Fibroblast of the conjunctiva (primary cell): ENCODE measurements at regions not wholly inside any gene's neighbourhood (a gene's known extent, or its start where the extent isn't known, plus 50 kb on each side); places are given as distances from the start of the nearest gene placed in this dataset.
A peak's percentile ranks its signal among the peaks of the same experiment; 100 is the strongest.

ENCODE experiments used
- DNase-seq: peaks from one replicate; pipeline ENCODE4 v3.0.0-alpha.2; 2010; ENCODE audit warnings: low read depth

DNA sequence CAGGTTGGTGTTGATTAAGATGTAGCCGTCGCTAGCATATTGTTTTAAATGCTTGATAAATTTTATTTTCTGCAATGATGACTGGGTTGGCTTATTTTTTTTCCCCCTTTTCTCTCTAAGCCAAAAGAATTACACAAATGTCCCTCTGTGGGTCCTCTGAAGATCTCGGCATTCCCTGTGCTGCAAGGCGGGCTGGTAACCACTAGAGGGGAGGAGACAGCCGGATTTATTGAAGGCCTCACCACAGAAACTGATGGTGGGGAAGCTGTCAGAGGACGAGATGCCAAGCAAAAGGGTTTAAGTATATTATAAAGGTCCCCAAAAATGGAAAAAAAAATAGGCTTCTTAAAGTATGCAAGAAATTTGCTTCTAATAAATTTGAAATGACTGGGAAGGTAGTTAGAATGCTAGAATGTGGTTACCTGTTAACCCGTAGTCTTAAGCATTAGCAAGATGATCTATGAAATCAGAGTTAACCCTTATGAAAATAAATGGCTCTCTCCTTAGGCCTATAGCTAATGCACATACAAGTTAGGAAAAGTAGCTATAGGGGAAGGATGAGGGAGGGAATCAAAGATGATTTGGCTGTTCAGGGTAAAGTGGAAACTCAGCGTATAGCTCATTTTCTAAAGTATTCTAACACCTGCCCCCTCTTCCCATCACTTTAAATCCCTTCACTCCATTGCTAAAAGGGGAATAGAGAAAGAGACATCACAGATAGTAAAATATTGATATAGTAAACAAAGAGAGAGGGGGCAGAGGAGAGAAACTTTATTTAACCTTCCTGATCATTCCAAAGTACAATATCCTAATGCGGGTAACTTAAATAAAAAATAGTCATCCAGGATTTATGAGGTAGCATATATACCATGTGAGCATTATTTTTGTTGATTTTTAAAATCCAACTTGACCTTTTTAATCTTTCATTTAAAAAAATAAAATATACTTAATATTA is 894.5 kb upstream of the POU3F3 start:
- DNase-seq, result peak; percentile 12

DNA sequence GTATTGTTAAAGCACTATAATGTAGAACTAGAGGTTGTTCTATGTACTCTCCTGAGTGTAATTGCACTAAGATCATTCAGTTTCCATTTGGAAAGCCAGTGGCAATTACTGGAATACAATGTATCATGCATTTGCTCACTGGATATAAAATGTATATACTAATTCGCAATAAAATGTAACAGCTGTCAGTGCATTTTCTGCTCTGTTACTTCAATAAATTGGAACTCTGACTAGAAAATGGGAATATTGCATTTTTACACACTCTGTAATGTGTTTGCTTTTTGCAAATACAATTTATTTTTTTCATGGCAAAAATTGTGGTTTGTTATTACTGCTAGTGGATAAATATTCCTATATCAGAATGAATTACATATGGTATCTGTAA is 893.8 kb upstream of the POU3F3 start:
- no peak for DNase-seq

GRCh38 chr2:103960951-103961350 is 893.0 kb upstream of the POU3F3 start:
- DNase-seq, result no peak

DNA sequence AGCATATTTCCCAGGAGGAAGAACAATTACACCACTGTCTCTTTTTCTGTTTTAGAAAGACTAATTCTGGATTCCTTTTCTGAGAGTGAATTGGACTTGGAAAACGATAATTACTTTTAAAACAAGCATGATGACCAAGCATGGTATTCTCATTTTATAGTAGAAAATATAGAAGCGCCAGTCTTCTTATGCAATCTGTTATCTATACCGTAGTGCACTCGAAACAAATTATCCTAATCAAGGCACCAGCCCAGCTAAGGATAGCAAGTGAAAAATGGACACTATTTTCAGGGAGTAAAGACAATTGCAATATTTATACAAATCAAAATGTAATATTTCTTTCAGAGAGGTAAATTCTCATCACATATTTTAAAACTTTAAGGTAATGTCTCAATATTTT is 892.1 kb upstream of the POU3F3 start:
- no peak for DNase-seq

DNA sequence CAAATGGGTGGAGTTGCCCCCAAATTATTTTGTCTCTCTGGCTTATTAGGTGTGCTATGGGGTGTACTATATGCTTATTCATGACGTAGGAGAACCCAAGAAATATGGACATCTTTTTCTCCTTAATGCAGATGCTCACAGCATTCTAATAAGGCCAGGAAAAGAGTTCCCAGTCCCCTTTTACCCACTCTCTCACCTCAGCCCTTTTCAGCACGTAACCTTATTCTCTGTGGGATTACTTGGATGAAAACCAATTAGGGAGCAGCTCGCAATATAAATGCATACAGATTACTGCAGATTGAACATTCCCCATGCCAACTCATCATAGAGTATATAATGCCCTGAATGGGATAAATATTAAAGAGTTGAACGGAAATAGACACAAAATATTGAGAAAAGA is 891.2 kb upstream of the POU3F3 start:
- DNase-seq, result no peak

DNA sequence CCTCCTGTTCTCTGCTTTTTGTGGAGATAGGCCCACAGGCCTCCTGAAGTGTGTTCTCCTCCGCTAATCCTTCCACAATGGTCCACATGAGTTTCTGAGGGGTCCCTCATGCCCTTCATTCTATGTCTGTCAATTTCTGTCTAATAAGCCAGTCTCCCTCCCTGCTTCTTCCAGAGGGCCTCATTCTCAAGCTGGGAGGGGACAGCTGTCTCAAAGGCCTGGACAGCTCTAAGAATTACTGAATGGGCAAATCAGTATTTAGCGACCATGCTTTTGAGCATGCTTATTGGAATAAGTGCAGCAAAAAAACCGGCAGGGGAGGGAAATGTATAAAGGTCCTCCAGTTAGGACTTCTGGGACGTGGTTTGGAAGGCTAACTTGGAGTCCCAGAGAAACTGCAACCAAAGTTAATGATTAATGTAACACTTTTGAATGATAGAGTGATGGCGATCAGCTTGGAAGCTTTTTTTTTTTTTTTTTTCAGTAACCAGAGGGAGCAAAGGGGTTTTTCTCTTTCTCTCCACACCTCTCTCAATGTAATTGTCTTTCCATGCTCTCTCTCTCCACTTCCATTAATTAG is 890.7 kb upstream of the POU3F3 start:
- no peak for DNase-seq

- DNase-seq, result no peak
Observed at GRCh38 chr2:103977241-103977640, 876.7 kb upstream of the POU3F3 start.

DNA sequence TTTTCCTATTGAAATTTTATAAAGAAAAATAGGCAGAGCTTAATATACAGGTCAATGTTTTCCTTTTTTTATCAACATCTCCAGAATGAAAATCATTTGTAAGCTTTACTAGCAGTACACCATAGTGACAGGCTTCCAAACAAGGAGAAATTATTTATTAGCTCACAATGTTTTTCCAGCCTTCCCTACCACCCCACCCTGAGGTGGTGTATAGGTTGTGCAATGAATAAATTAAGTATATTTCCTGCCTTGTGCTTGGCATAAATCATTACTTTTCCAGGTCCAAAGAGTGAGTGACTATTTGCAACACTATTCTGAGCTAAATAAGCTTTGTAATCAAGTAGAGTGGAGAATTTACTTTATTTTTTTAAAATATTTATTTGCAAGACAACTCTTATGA is 876.2 kb upstream of the POU3F3 start:
- DNase-seq, result no peak

GRCh38 chr2:103980401-103980800 is 873.5 kb upstream of the POU3F3 start:
- no peak for DNase-seq

- DNase-seq, result no peak
Observed at GRCh38 chr2:103982691-103983090, 871.2 kb upstream of the POU3F3 start.

- no peak for DNase-seq
Observed at GRCh38 chr2:103986001-103986400, 867.9 kb upstream of the POU3F3 start.

GRCh38 chr2:103991591-103991990 is 862.3 kb upstream of the POU3F3 start:
- DNase-seq, result no peak

GRCh38 chr2:104004821-104005220 is 849.1 kb upstream of the POU3F3 start:
- DNase-seq, result peak; percentile 14

- no peak for DNase-seq
Observed at GRCh38 chr2:104016801-104017200, 837.1 kb upstream of the POU3F3 start.

- no peak for DNase-seq
Observed at GRCh38 chr2:104023306-104023705, 830.6 kb upstream of the POU3F3 start.

- DNase-seq, result no peak
Observed at GRCh38 chr2:104023765-104024164, 830.1 kb upstream of the POU3F3 start.

DNA sequence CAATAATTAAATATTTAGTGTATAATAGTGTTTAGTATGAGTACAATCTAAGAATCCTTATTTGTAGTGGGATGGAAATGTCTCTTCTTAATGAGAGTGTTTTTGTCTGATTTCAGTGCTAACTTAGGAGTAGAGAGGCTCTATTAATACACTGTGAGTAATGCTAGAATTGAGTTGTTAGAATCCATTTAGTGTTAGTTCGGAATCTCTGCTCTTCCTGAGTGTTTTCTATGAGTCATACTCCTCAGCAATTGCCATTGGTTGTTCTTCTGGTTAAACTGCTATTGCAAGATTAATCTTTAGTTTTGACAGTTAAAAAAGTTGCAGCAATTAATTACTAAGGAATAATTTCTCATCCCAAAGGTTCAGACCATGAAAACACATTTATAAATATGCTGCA is 828.6 kb upstream of the POU3F3 start:
- DNase-seq, result no peak

- DNase-seq, result no peak
Observed at GRCh38 chr2:104026725-104027124, 827.2 kb upstream of the POU3F3 start.

- no peak for DNase-seq
Observed at GRCh38 chr2:104027321-104027720, 826.6 kb upstream of the POU3F3 start.

GRCh38 chr2:104028061-104028460 is 825.9 kb upstream of the POU3F3 start:
- peak; percentile 16 for DNase-seq

- no peak for DNase-seq
Observed at GRCh38 chr2:104033399-104033798, 820.5 kb upstream of the POU3F3 start.

DNA sequence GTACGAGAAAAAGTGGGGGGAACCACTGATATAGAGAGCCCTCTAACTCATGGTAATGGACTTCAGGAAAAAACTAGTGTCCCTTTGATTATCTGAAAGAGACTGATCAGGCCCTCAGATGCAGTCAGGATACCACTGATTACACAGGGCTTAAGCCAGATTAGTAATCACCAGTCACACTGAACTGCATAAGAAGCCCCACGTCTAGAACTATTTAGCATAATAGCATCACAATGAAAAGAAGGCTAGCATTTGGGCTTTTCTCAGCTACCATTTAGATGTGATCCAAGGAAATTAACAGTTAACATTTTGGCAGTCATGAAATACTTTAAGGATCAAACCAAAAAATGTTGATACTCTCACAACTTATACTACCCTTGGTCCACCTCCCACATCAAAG is 813.1 kb upstream of the POU3F3 start:
- DNase-seq, result no peak

DNA sequence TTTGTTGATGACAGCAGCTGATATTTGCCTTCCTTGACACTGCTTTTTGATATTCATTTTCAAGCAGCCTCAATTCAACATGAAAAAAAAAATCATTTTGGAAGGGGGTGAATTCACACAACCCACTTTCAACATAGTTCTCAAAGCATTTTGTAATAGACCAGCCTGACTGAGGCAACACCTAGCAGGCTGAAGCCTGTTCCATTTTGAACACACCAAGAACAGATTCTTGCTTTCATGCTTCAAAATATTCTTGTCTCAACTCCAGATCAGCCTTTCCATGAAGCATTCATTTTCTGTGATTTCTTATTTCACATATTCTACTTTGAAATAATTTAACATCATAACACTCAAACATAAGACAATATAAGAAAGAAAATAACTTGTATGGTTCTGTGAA is 812.6 kb upstream of the POU3F3 start:
- DNase-seq, result no peak

DNA sequence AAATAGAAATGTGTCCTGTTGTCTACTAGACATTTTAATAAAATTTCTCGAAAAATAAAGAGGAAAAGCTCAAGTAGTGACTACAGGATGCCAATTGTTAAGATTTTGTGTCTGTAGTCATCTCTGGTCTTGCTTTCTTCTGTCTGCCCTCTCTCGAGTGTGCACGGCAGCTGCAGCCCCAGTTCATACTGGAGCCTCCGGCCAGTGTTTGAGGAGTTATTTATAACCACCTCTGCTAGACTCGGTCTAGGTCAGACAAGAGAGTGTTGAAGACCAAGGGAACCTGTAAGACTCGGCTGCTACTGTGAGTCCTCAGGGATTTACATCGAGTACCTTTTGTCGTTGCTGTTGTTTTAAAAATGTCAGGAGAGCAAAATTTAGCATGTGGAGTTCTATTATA is 810.1 kb upstream of the POU3F3 start:
- DNase-seq, result no peak
